GM23338 (cell line): ENCODE measurements at regions not wholly inside any gene's neighbourhood (a gene's known extent, or its start where the extent isn't known, plus 50 kb on each side); places are given as distances from the start of the nearest gene placed in this dataset.

Experiments used
- ATAC-seq: fragments of 200-7000 bp; cut with Tn5 transposase; 3 replicates; pipeline ENCODE4 v1.9.1; 2020
- DNase-seq: peaks from one replicate; pipeline ENCODE4 v3.0.0-alpha.2; 2015; ENCODE audit warnings: low spot score
- H2AFZ ChIP-seq: fragments of 200-600 bp; sonication (generic); 2 replicates; pipeline ENCODE4 v1.8.0; 2016; ENCODE audit warnings: antibody characterized with exemption, mild to moderate bottlenecking, moderate library complexity
- H3F3A ChIP-seq: fragments of 200-600 bp; sonication (generic); replicated peaks from 2 replicates; pipeline ENCODE4 v1.8.0; 2017; ENCODE audit warnings: antibody characterized with exemption, mixed run types, low read depth
- H3K27ac ChIP-seq: fragments of 200-600 bp; sonication (generic); 2 replicates; pipeline ENCODE4 v1.6.1; 2016; ENCODE audit warnings: low read depth
- H3K27me3 ChIP-seq: fragments of 200-600 bp; sonication (generic); 2 replicates; pipeline ENCODE4 v1.8.0; 2016; ENCODE audit warnings: mild to moderate bottlenecking, mixed run types, moderate library complexity; ENCODE audit not compliant: insufficient read depth
- H3K36me3 ChIP-seq: fragments of 200-600 bp; sonication (generic); 2 replicates; pipeline ENCODE4 v1.8.0; 2016; ENCODE audit warnings: mild to moderate bottlenecking; ENCODE audit not compliant: insufficient read depth
- H3K4me1 ChIP-seq: fragments of 200-600 bp; sonication (generic); 2 replicates; pipeline ENCODE4 v1.8.0; 2016; ENCODE audit warnings: mild to moderate bottlenecking, moderate library complexity; ENCODE audit not compliant: insufficient read depth
- H3K4me2 ChIP-seq: fragments of 200-600 bp; sonication (generic); 2 replicates; pipeline ENCODE4 v1.7.1; 2017; ENCODE audit warnings: mixed run types
- H3K4me3 ChIP-seq: fragments of 200-600 bp; sonication (generic); 2 replicates; pipeline ENCODE4 v1.6.1; 2016; ENCODE audit warnings: mixed run types
- H3K79me2 ChIP-seq: fragments of 200-600 bp; sonication (generic); replicated peaks from 2 replicates; pipeline ENCODE4 v1.8.0; 2017; ENCODE audit warnings: mild to moderate bottlenecking; ENCODE audit not compliant: insufficient read depth
- H3K9me2 ChIP-seq: fragments of 200-600 bp; sonication (generic); 2 replicates; pipeline ENCODE4 v1.8.0; 2017; ENCODE audit not compliant: insufficient read depth
- H4K20me1 ChIP-seq: fragments of 200-600 bp; sonication (generic); replicated peaks from 2 replicates; pipeline ENCODE4 v1.8.0; 2017; ENCODE audit warnings: mild to moderate bottlenecking; ENCODE audit not compliant: insufficient read depth
- H3K27ac Mint-ChIP-seq: 2 replicates; pipeline ENCODE4 v1.8.0; 2020; ENCODE audit warnings: inconsistent platforms, mild to moderate bottlenecking, moderate library complexity, mixed read lengths
- H3K27me3 Mint-ChIP-seq: 3 replicates; pipeline ENCODE4 v1.8.0; 2022; ENCODE audit warnings: low read depth, mild to moderate bottlenecking, moderate library complexity, mixed read lengths, inconsistent platforms; ENCODE audit not compliant: insufficient read depth, poor library complexity
- H3K36me3 Mint-ChIP-seq: 3 replicates; pipeline ENCODE4 v1.8.0; 2021; ENCODE audit warnings: low read depth, mild to moderate bottlenecking, inconsistent platforms, moderate library complexity, mixed read lengths
- H3K4me1 Mint-ChIP-seq: 3 replicates; pipeline ENCODE4 v1.8.0; 2020; ENCODE audit warnings: mild to moderate bottlenecking, inconsistent platforms, mixed read lengths
- H3K4me3 Mint-ChIP-seq: 3 replicates; pipeline ENCODE4 v1.8.0; 2021; ENCODE audit warnings: moderate library complexity, mild to moderate bottlenecking, inconsistent platforms, mixed read lengths
- H3K9me3 Mint-ChIP-seq: 3 replicates; pipeline ENCODE4 v1.8.0; 2020; ENCODE audit warnings: moderate library complexity, mild to moderate bottlenecking, inconsistent platforms, mixed read lengths
- CREB1 ChIP-seq: fragments of 250-450 bp; sonication (Bioruptor Pico); IDR thresholded peaks from 2 replicates; pipeline ENCODE4 v1.5.0; 2020; ENCODE audit warnings: low read depth, mild to moderate bottlenecking, moderate library complexity
- EZH2 ChIP-seq: fragments of 200-600 bp; sonication (generic); IDR thresholded peaks from one replicate; pipeline ENCODE4 v1.8.0; 2017; ENCODE audit warnings: antibody characterized with exemption, mild to moderate bottlenecking, low read depth; ENCODE audit not compliant: unreplicated experiment
- NANOG ChIP-seq: IDR thresholded peaks from 2 replicates; pipeline ENCODE4 v1.6.1; 2016; ENCODE audit warnings: antibody characterized with exemption, borderline replicate concordance
- POLR2AphosphoS5 ChIP-seq: IDR thresholded peaks from 2 replicates; pipeline ENCODE4 v1.6.1; 2016; ENCODE audit warnings: antibody characterized with exemption, low read depth
- STAT1 ChIP-seq: IDR thresholded peaks from one replicate; pipeline ENCODE4 v1.6.1; 2016; ENCODE audit warnings: antibody characterized with exemption; ENCODE audit not compliant: unreplicated experiment
- ZNF462 ChIP-seq: fragments of 250-450 bp; sonication (Bioruptor Pico); IDR thresholded peaks from 2 replicates; pipeline ENCODE4 v1.5.0; 2020; ENCODE audit warnings: mild to moderate bottlenecking, moderate library complexity

- TF ChIP-seq ZNF462 (no peak), NANOG (no peak), CREB1 (CRISPR knock-in tag) (no peak)
These were observed 220.1 kb upstream of the GHITM start (continued) for GRCh38 chr10:83919187-83919586.

GRCh38 chr10:83921984-83922860 lies 217.1 kb upstream of the GHITM start:
- H3K4me3 Mint-ChIP-seq, result no peak overlapping the region
- no peak for TF ChIP-seq EZH2
- no peak for TF ChIP-seq STAT1
- TF ChIP-seq POLR2AphosphoS5, result no peak
- H3K79me2 ChIP-seq, result no peaks in the 10 kb centered on the region
- no peaks in the 10 kb centered on the region for H4K20me1 ChIP-seq
- no peaks in the 10 kb centered on the region; the same call in 2 of the 3 replicates for H3K9me3 Mint-ChIP-seq
- ATAC-seq (no peak), DNase-seq (no peak)
- peaks cover 32% of the 10 kb centered on the region for H3K4me1 Mint-ChIP-seq
- no peaks in the 10 kb centered on the region for H3K36me3 ChIP-seq
- no peak overlapping the region for H3K4me2 ChIP-seq
- peaks cover 25% of the 10 kb centered on the region for H3K4me1 ChIP-seq
- H3K27me3 Mint-ChIP-seq, result no peaks in the 10 kb centered on the region
- H3K27me3 ChIP-seq, result no peaks in the 10 kb centered on the region
- H3F3A ChIP-seq, result no peaks in the 10 kb centered on the region
- no peak overlapping the region for H3K4me3 ChIP-seq
- H2AFZ ChIP-seq, result no peak overlapping the region
- 0 out of 2 replicates have a peak, but pooled peaks cover under 1% of the 10 kb centered on the region for H3K9me2 ChIP-seq
- H3K27ac Mint-ChIP-seq, result no peak overlapping the region
- H3K36me3 Mint-ChIP-seq, result no peaks in the 10 kb centered on the region
- H3K27ac ChIP-seq, result no peak overlapping the region
